Lung (tissue), 11 donors: ENCODE measurements at regions not wholly inside any gene's neighbourhood (a gene's known extent, or its start where the extent isn't known, plus 50 kb on each side); places are given as distances from the start of the nearest gene placed in this dataset.
A peak's percentile ranks its signal among the peaks of the same experiment; 100 is the strongest.

ENCODE experiments used
- ATAC-seq: fragments of 200-7000 bp; cut with Tn5 transposase; one replicate; pipeline ENCODE4 v1.9.1; 2020; ENCODE audit warnings: moderate number of reproducible peaks; ENCODE audit not compliant: insufficient read depth, low FRiP score
- DNase-seq, 3 donors: peaks; one replicate each; pipeline ENCODE4 v3.0.0-alpha.2; 2013 to 2017
- H3K27ac ChIP-seq, 2 donors: one replicate each; pipeline ENCODE4 v1.5.1; 2013; ENCODE audit warnings: mild to moderate bottlenecking in 2 of 2, moderate library complexity in 2 of 2, control low read depth in 1 of 2, inconsistent platforms in 1 of 2, low read depth in 1 of 2, low read length in 1 of 2
- H3K27me3 ChIP-seq, 3 donors: one replicate each; pipeline ENCODE4 v1.5.1; 2013; ENCODE audit warnings: low read length in 2 of 3; ENCODE audit not compliant: control insufficient read depth in 3 of 3, insufficient read depth in 3 of 3
- H3K36me3 ChIP-seq, 4 donors: one replicate each; pipeline ENCODE4 v1.5.1; 2013; ENCODE audit warnings: low read length in 4 of 4, mild to moderate bottlenecking in 1 of 4, moderate library complexity in 1 of 4; ENCODE audit not compliant: control insufficient read depth in 4 of 4, insufficient read depth in 4 of 4
- H3K4me1 ChIP-seq, 5 donors: one replicate each; pipeline ENCODE4 v1.5.1; 2013; ENCODE audit warnings: low read length in 5 of 5, mild to moderate bottlenecking in 2 of 5, moderate library complexity in 1 of 5; ENCODE audit not compliant: control insufficient read depth in 5 of 5, insufficient read depth in 5 of 5
- H3K4me3 ChIP-seq: one replicate; pipeline ENCODE4 v1.5.1; 2013; ENCODE audit warnings: mild to moderate bottlenecking, control low read depth, moderate library complexity
- H3K9ac ChIP-seq, 2 donors: one replicate each; pipeline ENCODE4 v1.5.1; 2013; ENCODE audit warnings: low read length in 2 of 2, control low read depth in 1 of 2; ENCODE audit not compliant: insufficient read depth in 1 of 2
- H3K9me3 ChIP-seq, 4 donors: one replicate each; pipeline ENCODE4 v1.5.1; 2013; ENCODE audit warnings: low read length in 3 of 4, mild to moderate bottlenecking in 1 of 4, moderate library complexity in 1 of 4; ENCODE audit not compliant: control insufficient read depth in 4 of 4, insufficient read depth in 3 of 4
- WGBS, 2 donors: extraction: QIAGEN DNeasy Blood & Tissue Kit; methylation state at CpG; one replicate each; pipeline ENCODE4 v1.1.7; 2013; 5-methylcytosine and 5-hydroxymethylcytosine counted together
- TF ChIP-seq, protein P1 (sequence below): IDR thresholded peaks from 2 replicates; pipeline ENCODE4 v1.5.1; 2012; ENCODE audit warnings: mild to moderate bottlenecking; ENCODE audit errors: control extremely low read depth, extremely low read depth
- donor health status: control.
- donor health status: control.
- donor health status: Bipolar disorder and iron deficiency.
- donor health status: healthy.
- donor health status: DM: yes; HTN: yes; CAD: no.

DNA sequence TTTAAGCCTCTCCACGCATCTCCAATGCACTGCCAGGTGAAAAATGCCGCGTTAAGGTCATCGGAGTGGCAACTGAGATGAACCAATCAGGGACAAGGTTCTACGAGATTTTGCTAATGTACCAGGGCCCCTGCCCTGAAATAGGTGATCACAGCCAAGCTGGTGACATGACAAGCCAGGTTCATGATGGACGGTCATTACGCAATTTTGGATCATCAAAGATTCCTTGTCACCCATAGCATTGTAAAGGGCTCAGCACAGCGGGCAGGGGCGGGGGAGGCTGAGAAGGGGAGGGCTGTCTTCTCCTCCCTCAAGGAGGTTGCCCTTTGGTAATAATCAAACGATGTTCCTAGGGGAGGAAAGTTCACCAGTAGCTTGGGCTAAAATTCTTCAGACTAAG lies 475.5 kb downstream of the NPHP4 start:
- Histone ChIP-seq H3K36me3 (no peaks in the 10 kb centered on the region), H3K9me3 (peaks cover 0 to 3% (median 1%) of the 10 kb centered on the region in 4 donors), H3K9ac (no peak overlapping the region), H3K27ac (no peak overlapping the region), H3K4me3 (no peak overlapping the region), H3K27me3 (peaks cover 0 to 1% (median 0%) of the 10 kb centered on the region in 3 donors), H3K4me1 (peaks cover 0 to 9% (median 0%) of the 10 kb centered on the region in 5 donors)
- 86 to 91% methylated on average over 10 of the region's 10 CpGs for WGBS, 2 donors
- DNase-seq: no peak
- TF ChIP-seq, protein P1, sequence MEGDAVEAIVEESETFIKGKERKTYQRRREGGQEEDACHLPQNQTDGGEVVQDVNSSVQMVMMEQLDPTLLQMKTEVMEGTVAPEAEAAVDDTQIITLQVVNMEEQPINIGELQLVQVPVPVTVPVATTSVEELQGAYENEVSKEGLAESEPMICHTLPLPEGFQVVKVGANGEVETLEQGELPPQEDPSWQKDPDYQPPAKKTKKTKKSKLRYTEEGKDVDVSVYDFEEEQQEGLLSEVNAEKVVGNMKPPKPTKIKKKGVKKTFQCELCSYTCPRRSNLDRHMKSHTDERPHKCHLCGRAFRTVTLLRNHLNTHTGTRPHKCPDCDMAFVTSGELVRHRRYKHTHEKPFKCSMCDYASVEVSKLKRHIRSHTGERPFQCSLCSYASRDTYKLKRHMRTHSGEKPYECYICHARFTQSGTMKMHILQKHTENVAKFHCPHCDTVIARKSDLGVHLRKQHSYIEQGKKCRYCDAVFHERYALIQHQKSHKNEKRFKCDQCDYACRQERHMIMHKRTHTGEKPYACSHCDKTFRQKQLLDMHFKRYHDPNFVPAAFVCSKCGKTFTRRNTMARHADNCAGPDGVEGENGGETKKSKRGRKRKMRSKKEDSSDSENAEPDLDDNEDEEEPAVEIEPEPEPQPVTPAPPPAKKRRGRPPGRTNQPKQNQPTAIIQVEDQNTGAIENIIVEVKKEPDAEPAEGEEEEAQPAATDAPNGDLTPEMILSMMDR: no peak
- ATAC-seq: no peak

- Histone ChIP-seq H3K4me1 (peaks cover 0 to 9% (median 0%) of the 10 kb centered on the region in 5 donors), H3K9ac (no peak overlapping the region), H3K27me3 (peaks cover 0 to 6% (median 0%) of the 10 kb centered on the region in 3 donors), H3K27ac (no peak overlapping the region), H3K4me3 (no peak overlapping the region), H3K36me3 (no peaks in the 10 kb centered on the region), H3K9me3 (peaks cover 0 to 3% (median 1%) of the 10 kb centered on the region in 4 donors)
- DNase-seq (no peak), ATAC-seq (no peak)
- WGBS, 2 donors: 76 to 87% methylated on average over 6 of the region's 6 CpGs
- TF ChIP-seq, protein P1: no peak
Observed at GRCh38 chr1:5515501-5515900, 476.7 kb downstream of the NPHP4 start.

DNA sequence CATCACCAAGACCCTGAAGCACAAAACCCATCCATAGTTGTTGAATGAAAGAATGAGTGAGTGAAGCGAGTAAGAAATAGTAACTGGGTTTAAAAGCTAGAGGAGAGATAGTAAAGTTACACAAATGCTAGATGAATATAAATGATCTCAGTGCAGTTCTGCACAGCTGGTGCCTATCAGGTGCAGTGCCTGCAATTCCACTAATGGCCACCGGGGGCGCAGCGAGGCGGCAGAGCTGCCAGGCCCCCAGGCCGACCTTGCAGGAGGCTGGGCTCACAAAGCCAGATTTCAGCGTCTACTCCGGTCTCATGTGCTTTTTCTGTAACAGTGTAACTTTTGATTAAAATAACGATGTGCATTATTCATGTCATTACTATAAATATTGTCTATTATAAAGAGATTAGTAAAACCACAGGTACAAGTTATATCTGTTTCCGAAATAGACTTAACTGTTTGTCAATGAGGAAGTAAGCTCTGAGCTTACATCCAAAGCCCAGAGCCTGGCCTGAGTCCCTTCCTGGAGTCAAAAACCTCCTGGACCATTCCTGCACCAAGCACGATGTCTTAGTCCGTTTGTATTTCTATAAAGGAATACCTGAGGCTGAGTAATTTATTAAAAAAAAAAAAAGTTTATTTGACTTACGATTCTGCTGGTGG lies 477.6 kb downstream of the NPHP4 start:
- H3K4me1 ChIP-seq: peaks cover 0 to 9% (median 0%) of the 10 kb centered on the region in 5 donors
- peaks cover 0 to 6% (median 0%) of the 10 kb centered on the region in 3 donors for H3K27me3 ChIP-seq
- TF ChIP-seq, protein P1: peak; percentile 93
- H3K36me3 ChIP-seq: no peaks in the 10 kb centered on the region
- no peak overlapping the region for H3K9ac ChIP-seq
- H3K27ac ChIP-seq: no peak overlapping the region
- DNase-seq (peak; percentile 59 to 66 (median 65)), ATAC-seq (no peak)
- 17 to 22% methylated on average over 13 of the region's 13 CpGs for WGBS, 2 donors
- H3K9me3 ChIP-seq: peaks cover 0 to 3% (median 1%) of the 10 kb centered on the region in 4 donors
- H3K4me3 ChIP-seq: no peak overlapping the region
